Cardiac fibroblast (primary cell): ENCODE measurements at regions not wholly inside any gene's neighbourhood (a gene's known extent, or its start where the extent isn't known, plus 50 kb on each side); places are given as distances from the start of the nearest gene placed in this dataset.

Source experiments
- DNase-seq, 2 donors: peaks; one replicate each; pipeline versions ENCODE4 v3.0.0 to v3.0.0-alpha.2; 2010; ENCODE audit warnings: low read depth in 2 of 2
- H3K4me3 ChIP-seq, 2 donors: replicated peaks in 1 of 2; 1 replicate in 1 of 2; 2 replicates in 1 of 2; pipeline ENCODE4 v1.5.1; 2011; ENCODE audit warnings: low read depth in 2 of 2, low read length in 2 of 2, mild to moderate bottlenecking in 2 of 2, moderate library complexity in 1 of 2
- CTCF ChIP-seq: IDR thresholded peaks from one replicate; pipeline ENCODE4 v1.5.1; 2011; ENCODE audit warnings: low read depth, mild to moderate bottlenecking, low read length, inconsistent platforms

GRCh38 chr3:153087595-153088566 is 74.1 kb upstream of the RAP2B start:
- TF ChIP-seq CTCF: no peak

GRCh38 chr3:153089620-153090019 is 72.4 kb upstream of the RAP2B start:
- no peak overlapping the region for H3K4me3 ChIP-seq
- no peak for DNase-seq
- TF ChIP-seq CTCF: no peak

More at GRCh38 chr3:153087595-153088566, 74.1 kb upstream of the RAP2B start:
- H3K4me3 ChIP-seq: no peak overlapping the region
- peak; percentile 47 to 74 for DNase-seq

- no peak for DNase-seq
- TF ChIP-seq CTCF: no peak
- H3K4me3 ChIP-seq: no peak overlapping the region
Observed at GRCh38 chr3:153090973-153091372, 71.1 kb upstream of the RAP2B start.

- no peak for TF ChIP-seq CTCF
- no peak for DNase-seq
- H3K4me3 ChIP-seq: no peak overlapping the region
Observed at GRCh38 chr3:153093629-153094028, 68.4 kb upstream of the RAP2B start.

- no peak for TF ChIP-seq CTCF
- peak in 1 of 2 donors; percentile 14 for DNase-seq
- H3K4me3 ChIP-seq: no peak overlapping the region
Observed at GRCh38 chr3:153094386-153094785, 67.6 kb upstream of the RAP2B start.

GRCh38 chr3:153095441-153095840 is 66.6 kb upstream of the RAP2B start:
- DNase-seq: no peak
- TF ChIP-seq CTCF: no peak
- H3K4me3 ChIP-seq: no peak overlapping the region
